ENCODE measurements at regions not wholly inside any gene's neighbourhood (a gene's known extent, or its start where the extent isn't known, plus 50 kb on each side); places are given as distances from the start of the nearest gene placed in this dataset.

GRCh38 chr2:238670111-238670585 is 177.7 kb upstream of the TWIST2 start:
- no peak for TF ChIP-seq CTCF (IDR thresholded peaks at IDR 0.05; ENCODE audit: low read depth, low read length, missing control alignments)
- no peak overlapping the region for H3K4me3 ChIP-seq (ENCODE audit: low read depth, low read length)
- no peak for DNase-seq (ENCODE audit: low read depth)

- no peak overlapping the region for H3K4me3 ChIP-seq (ENCODE audit: low read depth, low read length)
- DNase-seq (ENCODE audit: low read depth) = no peak
- no peak for TF ChIP-seq CTCF (IDR thresholded peaks at IDR 0.05; ENCODE audit: low read depth, low read length, missing control alignments)
Measured at GRCh38 chr2:238682536-238682935, 165.3 kb upstream of the TWIST2 start.

GRCh38 chr2:238684362-238685326 is 163.2 kb upstream of the TWIST2 start:
- no peak overlapping the region for H3K4me3 ChIP-seq (ENCODE audit: low read depth, low read length)
- no peak for DNase-seq (ENCODE audit: low read depth)
- TF ChIP-seq CTCF (IDR thresholded peaks at IDR 0.05; ENCODE audit: low read depth, low read length, missing control alignments) = no peak

- no peak for TF ChIP-seq CTCF (IDR thresholded peaks at IDR 0.05; ENCODE audit: low read depth, low read length, missing control alignments)
- no peak overlapping the region for H3K4me3 ChIP-seq (ENCODE audit: low read depth, low read length)
- no peak for DNase-seq (ENCODE audit: low read depth)
Measured at GRCh38 chr2:238685327-238685709, 162.6 kb upstream of the TWIST2 start.

GRCh38 chr2:238685713-238686112 is 162.2 kb upstream of the TWIST2 start:
- H3K4me3 ChIP-seq (ENCODE audit: low read depth, low read length) = no peak overlapping the region
- DNase-seq (ENCODE audit: low read depth) = no peak
- TF ChIP-seq CTCF (IDR thresholded peaks at IDR 0.05; ENCODE audit: low read depth, low read length, missing control alignments) = no peak

GRCh38 chr2:238686223-238686622 is 161.7 kb upstream of the TWIST2 start:
- H3K4me3 ChIP-seq (ENCODE audit: low read depth, low read length) = no peak overlapping the region
- no peak for TF ChIP-seq CTCF (IDR thresholded peaks at IDR 0.05; ENCODE audit: low read depth, low read length, missing control alignments)
- no peak for DNase-seq (ENCODE audit: low read depth)
